OCI-LY1 (cell line): ENCODE measurements at regions not wholly inside any gene's neighbourhood (a gene's known extent, or its start where the extent isn't known, plus 50 kb on each side); places are given as distances from the start of the nearest gene placed in this dataset.

Source experiments
- H2AFZ ChIP-seq: fragments of 200-600 bp; sonication (generic), shearing (Covaris generic); 2 replicates; pipeline ENCODE4 v1.6.0; 2014; ENCODE audit warnings: antibody characterized with exemption, mild to moderate bottlenecking, low read length
- H3F3A ChIP-seq: fragments of 200-600 bp; sonication (generic), shearing (Covaris generic); 2 replicates; pipeline ENCODE4 v1.6.0; 2014; ENCODE audit warnings: mild to moderate bottlenecking, antibody characterized with exemption, low read length, moderate library complexity; ENCODE audit not compliant: insufficient read depth
- H3K27ac ChIP-seq: fragments of 200-600 bp; sonication (generic); 2 replicates; pipeline ENCODE4 v1.5.1; 2014; ENCODE audit warnings: low read length, mixed run types, mild to moderate bottlenecking, low read depth; ENCODE audit not compliant: poor library complexity, severe bottlenecking
- H3K27me3 ChIP-seq: fragments of 200-600 bp; sonication (generic); 2 replicates; pipeline ENCODE4 v1.6.0; 2014; ENCODE audit warnings: antibody characterized with exemption, mild to moderate bottlenecking, low read length, moderate library complexity; ENCODE audit not compliant: insufficient read depth
- H3K36me3 ChIP-seq: fragments of 200-600 bp; sonication (generic); 2 replicates; pipeline ENCODE4 v1.6.1; 2014; ENCODE audit warnings: mild to moderate bottlenecking, antibody characterized with exemption, low read length, moderate library complexity, mixed read lengths; ENCODE audit not compliant: insufficient read depth
- H3K4me1 ChIP-seq: fragments of 200-600 bp; sonication (generic); 2 replicates; pipeline ENCODE4 v1.5.1; 2014; ENCODE audit warnings: mild to moderate bottlenecking, low read length, moderate library complexity; ENCODE audit not compliant: insufficient read depth, severe bottlenecking
- H3K4me2 ChIP-seq: fragments of 200-600 bp; sonication (generic), shearing (Covaris generic); 2 replicates; pipeline ENCODE4 v1.6.1; 2014; ENCODE audit warnings: low read length
- H3K4me3 ChIP-seq: fragments of 200-600 bp; sonication (generic); 2 replicates; pipeline ENCODE4 v1.5.1; 2014; ENCODE audit warnings: low read length, low read depth, mild to moderate bottlenecking, mixed read lengths; ENCODE audit not compliant: poor library complexity, severe bottlenecking
- H3K79me2 ChIP-seq: fragments of 200-600 bp; shearing (Covaris generic); 2 replicates; pipeline ENCODE4 v1.6.1; 2016; ENCODE audit warnings: mixed run types, low read length, mixed read lengths; ENCODE audit not compliant: insufficient read depth
- H3K9ac ChIP-seq: fragments of 200-600 bp; sonication (generic), shearing (Covaris generic); 2 replicates; pipeline ENCODE4 v1.6.1; 2014; ENCODE audit warnings: mild to moderate bottlenecking, low read length, mixed read lengths
- H3K9me2 ChIP-seq: fragments of 200-600 bp; sonication (generic), shearing (Covaris generic); 2 replicates; pipeline ENCODE4 v1.6.1; 2014; ENCODE audit warnings: low read depth, mild to moderate bottlenecking, low read length, mixed read lengths
- H3K9me3 ChIP-seq: fragments of 200-600 bp; shearing (Covaris generic); 2 replicates; pipeline ENCODE4 v1.6.1; 2014; ENCODE audit warnings: low read length, mixed read lengths
- H4K20me1 ChIP-seq: fragments of 200-600 bp; sonication (generic), shearing (Covaris generic); 2 replicates; pipeline ENCODE4 v1.6.0; 2016; ENCODE audit warnings: mild to moderate bottlenecking, low read length; ENCODE audit not compliant: insufficient read depth
- CTCF ChIP-seq: fragments of 200-600 bp; sonication (generic), shearing (Covaris generic); IDR thresholded peaks from 2 replicates; pipeline ENCODE4 v1.5.1; 2017; ENCODE audit warnings: mild to moderate bottlenecking, antibody characterized with exemption, low read length, moderate library complexity, mixed read lengths
- EZH2 ChIP-seq: fragments of 200-600 bp; sonication (generic), shearing (Covaris generic); IDR thresholded peaks from 2 replicates; pipeline ENCODE4 v1.8.0; 2017; ENCODE audit warnings: borderline replicate concordance, mixed run types, mild to moderate bottlenecking, antibody characterized with exemption, low read length, moderate library complexity, mixed read lengths

- H3K4me1 ChIP-seq = no peaks in the 10 kb centered on the region
- no peaks in the 10 kb centered on the region for H4K20me1 ChIP-seq
- H3K9me2 ChIP-seq = no peaks in the 10 kb centered on the region
- H2AFZ ChIP-seq = no peak overlapping the region
- no peak overlapping the region for H3K4me3 ChIP-seq
- no peak overlapping the region for H3K27ac ChIP-seq
- no peaks in the 10 kb centered on the region for H3F3A ChIP-seq
- H3K27me3 ChIP-seq = 0 out of 2 replicates have a peak, but pooled peaks cover 7% of the 10 kb centered on the region
- no peaks in the 10 kb centered on the region for H3K9me3 ChIP-seq
- H3K4me2 ChIP-seq = no peak overlapping the region
- H3K9ac ChIP-seq = no peak overlapping the region
- no peaks in the 10 kb centered on the region for H3K36me3 ChIP-seq
- TF ChIP-seq CTCF = no peak
- TF ChIP-seq EZH2 = no peak
- no peaks in the 10 kb centered on the region for H3K79me2 ChIP-seq
Observed at GRCh38 chr18:51339856-51340255, 142.4 kb upstream of the MEX3C start.

- TF ChIP-seq EZH2 (no peak), CTCF (no peak)
- no peaks in the 10 kb centered on the region for H3K9me3 ChIP-seq
- H3K27ac ChIP-seq = no peak overlapping the region
- no peaks in the 10 kb centered on the region for H3F3A ChIP-seq
- H3K4me3 ChIP-seq = no peak overlapping the region
- H3K36me3 ChIP-seq = no peaks in the 10 kb centered on the region
- no peak overlapping the region for H2AFZ ChIP-seq
- no peaks in the 10 kb centered on the region for H3K4me1 ChIP-seq
- 0 out of 2 replicates have a peak, but pooled peaks cover 7% of the 10 kb centered on the region for H3K27me3 ChIP-seq
- H3K4me2 ChIP-seq = no peak overlapping the region
- H4K20me1 ChIP-seq = no peaks in the 10 kb centered on the region
- H3K79me2 ChIP-seq = no peaks in the 10 kb centered on the region
- no peaks in the 10 kb centered on the region for H3K9me2 ChIP-seq
- H3K9ac ChIP-seq = no peak overlapping the region
Observed at GRCh38 chr18:51340332-51340731, 142.9 kb upstream of the MEX3C start.

- H3K9me3 ChIP-seq = no peaks in the 10 kb centered on the region
- no peaks in the 10 kb centered on the region for H4K20me1 ChIP-seq
- H3K9me2 ChIP-seq = no peaks in the 10 kb centered on the region
- no peaks in the 10 kb centered on the region for H3K4me1 ChIP-seq
- H3F3A ChIP-seq = no peaks in the 10 kb centered on the region
- 0 out of 2 replicates have a peak, but pooled peaks cover 4% of the 10 kb centered on the region for H3K27me3 ChIP-seq
- no peak overlapping the region for H3K4me2 ChIP-seq
- H3K4me3 ChIP-seq = no peak overlapping the region
- no peak overlapping the region for H2AFZ ChIP-seq
- H3K36me3 ChIP-seq = no peaks in the 10 kb centered on the region
- TF ChIP-seq CTCF = no peak
- TF ChIP-seq EZH2 = no peak
- H3K9ac ChIP-seq = no peak overlapping the region
- no peaks in the 10 kb centered on the region for H3K79me2 ChIP-seq
- H3K27ac ChIP-seq = no peak overlapping the region
Observed at GRCh38 chr18:51342815-51343214, 145.3 kb upstream of the MEX3C start.
